MG63 (cell line): ENCODE measurements at regions not wholly inside any gene's neighbourhood (a gene's known extent, or its start where the extent isn't known, plus 50 kb on each side); places are given as distances from the start of the nearest gene placed in this dataset.
"Not testable (repeated sequence)": the region's sequence is repeated elsewhere in the genome, so short reads cannot be mapped to it uniquely, and the experiment has no call there.

Source experiments
- DNase-seq: peaks from one replicate; pipeline ENCODE4 v3.0.0-alpha.2; 2020
- H3K27me3 ChIP-seq: fragments of 250-450 bp; sonication (Bioruptor Pico); 2 replicates; pipeline ENCODE4 v1.5.1; 2020; ENCODE audit warnings: mild to moderate bottlenecking, moderate library complexity
- H3K36me3 ChIP-seq: fragments of 250-450 bp; sonication (Bioruptor Pico); 2 replicates; pipeline ENCODE4 v1.5.1; 2020; ENCODE audit warnings: mild to moderate bottlenecking, moderate library complexity
- H3K4me3 ChIP-seq: fragments of 250-450 bp; sonication (Bioruptor Pico); 2 replicates; pipeline ENCODE4 v1.5.1; 2020; ENCODE audit warnings: mild to moderate bottlenecking, moderate library complexity
- H3K9me3 ChIP-seq: fragments of 250-450 bp; sonication (Bioruptor Pico); 2 replicates; pipeline ENCODE4 v1.5.1; 2020; ENCODE audit warnings: mild to moderate bottlenecking, moderate library complexity

DNA sequence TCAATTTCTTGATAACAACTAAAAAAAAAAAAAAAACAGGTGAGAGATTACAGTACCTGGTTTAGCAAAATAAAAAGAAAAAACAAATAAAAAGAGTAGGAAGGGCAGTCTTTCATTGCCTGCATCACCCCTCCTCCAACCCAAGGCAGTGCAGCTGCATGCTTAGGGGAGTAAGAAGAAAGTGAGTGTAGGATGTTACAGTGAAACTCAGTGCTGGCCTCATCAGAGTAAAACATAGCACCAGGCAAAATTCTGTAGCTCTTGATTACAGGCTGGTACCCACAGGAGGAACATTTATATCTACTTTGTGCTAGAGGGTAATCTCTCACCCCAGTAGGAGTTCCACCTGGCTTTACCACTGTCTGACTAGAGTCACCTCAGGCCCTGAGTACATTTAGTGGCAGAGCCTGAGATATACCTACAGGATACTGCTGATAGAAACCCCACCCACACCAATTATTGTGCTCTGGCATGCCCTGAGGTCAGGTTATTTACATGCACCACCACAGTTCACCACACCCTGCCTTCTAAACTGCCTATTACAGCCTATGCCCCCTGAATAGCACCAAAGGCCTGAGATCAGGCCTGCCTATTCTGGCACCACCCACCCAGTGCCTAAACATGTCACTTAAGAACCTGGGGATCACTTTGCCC lies 241.6 kb downstream of the PAPSS1 start:
- H3K27me3 ChIP-seq: no peaks in the 10 kb centered on the region
- H3K36me3 ChIP-seq: no peaks in the 10 kb centered on the region
- no peak overlapping the region for H3K4me3 ChIP-seq
- DNase-seq: no peak
- no peaks in the 10 kb centered on the region for H3K9me3 ChIP-seq

DNA sequence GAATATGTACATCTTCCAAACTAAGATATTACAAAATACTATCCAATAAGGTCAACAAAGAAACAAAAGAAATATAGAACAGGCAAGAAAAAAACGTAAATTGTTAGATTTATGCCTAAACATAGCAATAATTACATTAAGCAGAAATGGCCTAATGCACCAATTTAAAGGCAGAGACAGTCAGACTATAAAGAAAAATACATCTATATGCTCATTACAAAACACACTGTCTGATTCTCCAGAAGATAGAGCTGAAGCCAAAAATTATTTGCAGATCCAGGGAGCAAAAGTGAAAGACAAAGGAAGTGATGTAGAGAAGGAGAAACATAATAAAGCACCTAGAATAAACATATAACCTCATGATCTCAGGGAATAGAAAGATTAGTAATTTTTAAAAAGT lies 246.9 kb downstream of the PAPSS1 start:
- DNase-seq: no peak
- H3K36me3 ChIP-seq: no peaks in the 10 kb centered on the region
- H3K27me3 ChIP-seq: no peaks in the 10 kb centered on the region
- no peaks in the 10 kb centered on the region for H3K9me3 ChIP-seq
- no peak overlapping the region for H3K4me3 ChIP-seq

DNA sequence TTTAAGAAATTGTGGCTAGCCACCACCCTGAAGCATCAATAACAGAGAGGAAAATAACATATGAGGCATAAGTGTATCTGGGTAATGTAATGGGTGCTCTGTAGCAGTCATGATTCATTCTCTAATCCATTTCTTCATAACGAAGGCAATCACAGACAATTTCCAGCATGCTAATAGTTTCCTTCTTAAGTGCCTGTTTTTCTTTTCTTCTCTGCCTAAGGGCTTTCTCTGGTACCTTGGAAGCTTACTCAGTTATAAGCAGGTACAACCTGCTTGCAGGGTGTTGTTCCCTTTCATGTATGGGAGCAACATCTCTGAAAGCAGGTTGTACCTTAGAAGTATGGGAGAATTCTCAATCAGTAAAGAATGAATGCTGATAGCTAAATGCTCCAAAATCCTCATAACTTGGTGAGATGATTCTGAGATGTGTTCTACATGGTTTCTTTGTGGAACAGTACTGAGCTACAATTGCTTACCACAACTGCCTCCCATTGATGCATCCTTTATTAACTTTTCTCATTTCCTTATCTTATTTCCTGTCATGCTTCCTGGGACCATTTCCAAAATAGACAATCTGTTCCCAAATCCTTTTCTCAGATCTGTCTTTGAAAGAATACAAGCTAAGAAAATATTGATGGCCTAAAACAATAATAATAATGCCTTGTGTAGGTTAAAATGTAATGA lies 247.6 kb downstream of the PAPSS1 start:
- no peaks in the 10 kb centered on the region for H3K9me3 ChIP-seq
- H3K27me3 ChIP-seq: no peaks in the 10 kb centered on the region
- no peak for DNase-seq
- no peak overlapping the region for H3K4me3 ChIP-seq
- no peaks in the 10 kb centered on the region for H3K36me3 ChIP-seq

DNA sequence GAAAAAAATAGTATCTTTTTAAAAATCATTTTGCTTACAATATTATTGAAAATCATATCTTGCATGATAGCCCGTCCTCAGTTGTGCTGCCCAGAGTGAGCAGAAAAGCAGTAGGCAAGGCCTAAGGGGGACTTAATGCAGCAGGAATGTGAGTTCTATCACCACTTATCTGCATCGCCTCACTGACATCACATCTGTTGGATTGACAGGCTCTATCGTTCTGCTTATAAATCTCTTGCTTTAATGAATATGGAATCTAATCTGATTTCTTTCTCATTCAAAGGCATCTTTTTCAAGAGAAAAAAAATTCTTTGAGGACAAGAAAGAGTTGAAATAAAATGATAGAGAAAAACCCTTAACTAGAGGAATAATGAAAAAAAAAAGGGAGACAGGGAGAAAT lies 249.9 kb downstream of the PAPSS1 start:
- Histone ChIP-seq H3K9me3 (no peaks in the 10 kb centered on the region), H3K36me3 (no peaks in the 10 kb centered on the region), H3K27me3 (no peaks in the 10 kb centered on the region), H3K4me3 (no peak overlapping the region)
- no peak for DNase-seq

DNA sequence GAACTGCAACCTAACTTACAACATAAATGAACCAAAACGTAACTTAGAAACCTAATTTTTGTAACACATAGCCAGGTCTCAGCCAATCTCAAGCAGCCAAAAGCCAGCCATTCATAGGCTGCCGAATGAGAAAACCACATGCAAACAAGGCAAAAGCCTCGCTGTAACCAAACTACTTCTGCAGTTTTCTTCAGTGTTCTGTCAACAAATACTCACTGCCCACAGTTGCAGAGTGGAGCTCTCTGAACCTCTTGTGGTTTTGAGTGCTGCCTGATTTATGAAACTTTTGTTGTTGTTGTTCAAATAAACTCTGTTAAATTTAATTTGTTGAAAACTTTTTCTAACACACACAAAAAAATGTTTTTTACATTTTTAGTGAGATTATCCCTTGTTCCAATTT lies 251.2 kb downstream of the PAPSS1 start:
- no peak for DNase-seq
- H3K9me3 ChIP-seq: no peaks in the 10 kb centered on the region

DNA sequence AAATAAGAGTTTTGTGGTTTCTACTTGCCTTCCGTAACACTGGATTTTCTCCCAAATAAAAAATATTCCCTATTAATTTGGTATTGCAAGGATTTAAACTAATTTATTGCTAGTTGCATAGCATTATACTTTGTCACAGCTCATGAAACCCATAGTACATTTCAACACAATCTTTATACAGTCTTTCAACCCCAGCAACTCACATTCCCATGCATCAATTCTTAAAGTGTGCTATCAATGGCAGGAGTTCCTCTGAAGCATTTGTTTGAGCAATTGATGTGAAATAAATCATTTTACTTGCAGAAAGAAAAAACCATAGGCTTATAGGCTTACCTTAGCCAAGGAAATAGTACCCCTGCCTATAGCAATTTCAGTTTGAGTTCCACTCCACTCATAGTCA lies 251.9 kb downstream of the PAPSS1 start:
- Histone ChIP-seq H3K36me3 (no peaks in the 10 kb centered on the region), H3K4me3 (no peak overlapping the region), H3K9me3 (no peaks in the 10 kb centered on the region), H3K27me3 (no peaks in the 10 kb centered on the region)
- DNase-seq: no peak

More for the DNA sequence above, 251.2 kb downstream of the PAPSS1 start:
- Histone ChIP-seq H3K36me3 (no peaks in the 10 kb centered on the region), H3K4me3 (no peak overlapping the region), H3K27me3 (no peaks in the 10 kb centered on the region)

DNA sequence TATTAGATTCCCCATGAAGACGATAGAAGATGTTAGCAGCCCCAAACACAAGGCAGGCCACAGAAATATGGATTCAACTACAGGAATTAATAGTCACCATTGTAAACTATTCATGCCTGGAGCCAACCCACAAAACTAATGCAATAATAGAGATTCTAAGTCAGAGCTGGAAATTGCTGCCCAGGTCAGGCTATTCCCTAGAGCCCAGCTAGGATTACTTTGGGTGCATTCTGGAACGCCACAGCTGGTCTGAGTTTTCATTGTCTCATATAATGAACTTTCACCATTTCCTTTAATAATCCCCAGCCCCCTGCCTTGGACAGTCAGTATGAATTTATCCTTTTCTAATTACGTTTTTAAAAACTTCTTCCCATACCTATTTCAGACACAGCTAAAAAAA lies 252.6 kb downstream of the PAPSS1 start:
- Histone ChIP-seq H3K36me3 (no peaks in the 10 kb centered on the region), H3K9me3 (no peaks in the 10 kb centered on the region), H3K27me3 (no peaks in the 10 kb centered on the region), H3K4me3 (no peak overlapping the region)
- no peak for DNase-seq

DNA sequence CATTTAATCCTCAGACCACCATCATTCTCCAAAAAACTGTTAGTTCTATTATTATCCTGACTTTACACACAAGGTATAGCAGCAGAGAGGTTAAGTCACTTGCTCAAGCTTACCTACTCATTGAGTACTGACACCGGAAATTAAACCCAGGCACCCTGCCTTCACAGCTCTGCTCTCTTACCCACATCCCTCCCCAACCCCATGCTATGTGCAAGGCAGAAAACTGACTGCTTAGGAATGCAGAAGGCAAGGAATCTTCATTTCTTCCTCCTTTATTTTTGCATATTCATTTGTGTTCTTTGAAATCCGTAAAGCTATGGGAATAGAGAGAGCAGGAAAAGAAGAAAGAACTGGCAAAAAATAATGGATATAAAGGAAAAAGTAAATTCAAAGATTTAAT lies 261.8 kb downstream of the PAPSS1 start:
- Histone ChIP-seq H3K27me3 (no peaks in the 10 kb centered on the region), H3K36me3 (no peaks in the 10 kb centered on the region), H3K9me3 (no peaks in the 10 kb centered on the region), H3K4me3 (no peak overlapping the region)
- DNase-seq: no peak

DNA sequence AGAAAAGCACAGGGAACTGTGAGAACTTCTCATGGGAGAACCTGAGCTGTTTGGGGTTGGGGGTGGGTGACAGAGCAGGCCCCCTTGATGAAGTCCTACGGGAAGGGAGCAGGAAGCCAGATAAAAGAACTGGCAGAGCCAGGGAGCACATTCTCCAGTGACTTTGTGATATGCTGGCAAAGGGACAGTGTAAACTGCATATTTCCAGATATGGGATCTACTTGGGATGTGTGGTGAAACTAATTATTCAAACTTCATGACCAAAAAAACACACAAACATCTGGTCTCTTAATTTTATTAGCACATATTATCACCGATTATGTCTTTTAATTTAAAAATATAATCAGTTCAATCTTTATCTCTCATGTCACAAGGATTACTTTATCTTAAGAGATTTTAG lies 266.0 kb downstream of the PAPSS1 start:
- no peaks in the 10 kb centered on the region for H3K27me3 ChIP-seq
- no peaks in the 10 kb centered on the region for H3K9me3 ChIP-seq
- no peak for DNase-seq
- H3K36me3 ChIP-seq: no peaks in the 10 kb centered on the region
- no peak overlapping the region for H3K4me3 ChIP-seq

DNA sequence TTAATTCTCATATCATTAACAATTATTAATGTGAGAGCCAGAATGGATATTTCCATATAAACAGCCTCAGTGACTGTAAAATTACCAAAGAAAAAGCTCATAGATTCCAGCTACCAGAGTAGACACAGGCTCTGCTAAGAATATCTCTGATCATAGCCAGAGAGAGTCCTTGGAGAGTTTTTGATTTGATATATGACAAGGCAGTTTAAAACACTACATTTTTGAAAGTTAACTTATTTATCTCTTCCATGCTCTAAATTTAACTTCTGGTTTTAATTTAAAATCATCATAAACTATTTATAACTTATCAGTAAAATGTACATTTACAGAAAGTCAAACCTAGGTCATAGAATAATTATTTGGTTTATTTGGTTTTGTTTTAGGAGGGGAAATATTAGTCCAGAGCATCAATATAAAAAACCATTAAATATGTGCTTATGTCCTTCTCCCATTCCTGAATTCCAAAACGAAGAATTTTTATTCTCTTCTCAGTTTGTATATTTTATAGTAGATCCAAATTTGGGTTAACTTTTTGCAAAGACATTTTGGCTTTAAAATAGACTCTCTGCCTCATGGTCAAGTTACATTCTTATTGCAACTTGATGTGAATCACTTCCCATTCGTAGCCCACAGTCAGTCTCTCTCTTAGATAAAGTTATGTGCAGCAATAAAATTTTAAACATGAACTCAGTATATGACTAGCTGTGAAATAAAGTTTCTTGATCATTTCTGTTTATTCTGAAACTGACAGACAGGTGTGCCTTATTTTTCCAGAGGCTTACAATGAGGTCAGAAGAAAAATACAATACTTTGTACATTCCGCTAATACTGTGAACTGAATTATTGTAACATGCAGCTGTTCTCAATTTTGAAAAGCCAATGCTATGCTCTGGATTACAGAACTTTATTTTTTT lies 267.1 kb downstream of the PAPSS1 start:
- Histone ChIP-seq H3K36me3 (no peaks in the 10 kb centered on the region), H3K9me3 (no peaks in the 10 kb centered on the region), H3K4me3 (no peak overlapping the region), H3K27me3 (no peaks in the 10 kb centered on the region)
- no peak for DNase-seq

DNA sequence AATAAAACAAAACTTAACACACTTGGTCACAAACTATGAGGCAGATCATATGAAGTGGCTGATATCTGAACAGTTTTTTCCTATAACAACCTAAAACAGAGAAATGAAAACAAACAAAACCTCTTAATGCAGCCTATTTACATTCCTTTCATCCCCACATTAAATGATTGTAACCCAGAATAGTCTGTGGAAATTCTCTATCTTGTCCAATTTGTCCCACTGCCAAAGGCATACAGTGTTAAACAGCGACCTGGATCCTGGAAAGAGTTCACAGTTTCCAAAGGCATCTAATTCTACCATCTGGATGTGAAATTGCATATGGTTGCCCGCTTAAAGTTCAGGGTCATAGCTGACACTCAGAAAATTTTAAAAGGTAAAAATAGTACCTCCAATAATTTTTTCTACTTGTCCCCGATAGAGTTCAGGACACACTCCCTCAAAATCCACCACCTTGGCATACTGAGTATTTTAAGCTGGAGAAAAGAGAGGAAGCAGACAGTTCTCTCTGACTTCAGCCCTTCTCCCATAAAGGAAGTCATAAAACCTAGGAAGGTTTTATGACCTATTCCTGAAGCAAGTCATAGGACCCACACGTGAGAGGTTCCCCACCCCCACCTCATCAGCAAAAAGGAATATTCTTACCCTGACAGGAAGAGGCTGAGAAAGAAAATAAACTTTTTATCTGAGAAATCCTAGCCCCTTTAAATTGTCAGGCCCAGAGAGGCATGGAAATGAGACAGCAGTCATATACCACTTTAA lies 270.2 kb downstream of the PAPSS1 start:
- no peak for DNase-seq

DNA sequence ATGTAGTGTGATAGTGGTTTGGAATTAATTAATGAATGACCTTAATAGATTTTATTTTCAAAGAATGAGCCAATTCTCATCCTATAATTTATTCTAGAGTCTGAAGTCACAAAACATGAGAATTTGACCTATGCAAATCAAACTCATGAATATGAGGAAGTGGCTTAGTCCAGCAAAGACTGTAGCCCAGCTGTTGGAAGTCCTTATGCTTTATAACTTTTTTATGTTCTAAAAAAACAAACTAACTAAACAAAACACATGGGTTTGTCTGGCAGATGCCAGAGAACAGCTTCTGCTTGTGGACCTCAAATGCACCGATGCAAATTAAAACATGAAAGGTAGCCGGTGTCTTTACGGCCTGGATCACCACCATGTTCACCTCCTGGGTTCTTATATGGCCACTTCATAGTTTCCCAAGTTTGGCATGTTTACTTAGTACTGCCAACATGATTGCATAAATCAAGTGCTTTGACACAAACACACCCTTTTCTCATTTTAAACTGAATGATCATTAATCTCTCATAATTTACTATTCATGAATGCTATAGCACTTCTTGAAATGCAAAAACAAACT lies 277.4 kb downstream of the PAPSS1 start:
- Histone ChIP-seq H3K36me3 (no peaks in the 10 kb centered on the region), H3K9me3 (no peaks in the 10 kb centered on the region), H3K27me3 (no peaks in the 10 kb centered on the region), H3K4me3 (no peak overlapping the region)
- DNase-seq: no peak

More for the DNA sequence above, 270.2 kb downstream of the PAPSS1 start:
- H3K9me3 ChIP-seq: no peaks in the 10 kb centered on the region
- H3K4me3 ChIP-seq: no peak overlapping the region
- H3K36me3 ChIP-seq: no peaks in the 10 kb centered on the region
- no peaks in the 10 kb centered on the region for H3K27me3 ChIP-seq

DNA sequence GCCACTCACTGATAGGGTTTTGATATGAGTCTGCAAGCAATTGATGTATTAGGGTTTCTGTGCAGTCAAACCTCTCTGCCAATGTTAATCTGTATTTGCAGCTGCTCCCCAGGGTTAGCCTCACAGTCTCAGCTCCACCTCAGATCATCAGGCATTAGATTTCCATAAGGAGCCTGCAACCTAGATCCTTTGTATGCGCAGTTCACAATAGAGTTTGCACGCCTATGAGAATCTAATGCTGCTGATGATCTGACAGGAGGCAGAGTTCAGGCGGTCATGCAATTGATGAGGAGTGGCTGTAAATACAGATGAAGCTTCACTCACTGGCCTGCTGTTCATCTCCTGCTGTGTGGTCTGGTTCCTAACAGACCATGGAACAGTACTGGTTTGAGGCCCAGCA lies 280.6 kb downstream of the PAPSS1 start:
- no peak overlapping the region for H3K4me3 ChIP-seq
- DNase-seq: no peak
- no peaks in the 10 kb centered on the region for H3K27me3 ChIP-seq
- H3K9me3 ChIP-seq: no peaks in the 10 kb centered on the region
- no peaks in the 10 kb centered on the region for H3K36me3 ChIP-seq

DNA sequence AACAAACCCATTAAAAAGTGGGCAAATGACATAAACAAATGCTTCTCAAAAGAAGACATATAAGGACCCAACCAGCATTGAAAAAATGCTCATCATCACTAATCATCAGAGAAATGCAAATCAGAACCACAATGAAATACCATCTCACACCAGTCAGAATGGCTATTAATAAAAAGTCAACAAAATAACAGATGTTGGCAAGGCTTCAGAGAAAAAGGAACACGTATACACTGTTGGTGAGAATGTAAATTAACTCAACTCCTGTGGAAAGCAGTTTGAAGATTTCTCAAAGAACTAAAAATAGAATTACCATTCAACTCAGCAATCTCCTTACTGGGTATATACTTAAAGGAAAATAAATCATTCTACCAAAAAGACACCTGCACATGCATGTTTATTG lies 283.6 kb downstream of the PAPSS1 start:
- H3K9me3 ChIP-seq, H3K36me3 ChIP-seq, H3K4me3 ChIP-seq, DNase-seq, H3K27me3 ChIP-seq: not testable (repeated sequence)

DNA sequence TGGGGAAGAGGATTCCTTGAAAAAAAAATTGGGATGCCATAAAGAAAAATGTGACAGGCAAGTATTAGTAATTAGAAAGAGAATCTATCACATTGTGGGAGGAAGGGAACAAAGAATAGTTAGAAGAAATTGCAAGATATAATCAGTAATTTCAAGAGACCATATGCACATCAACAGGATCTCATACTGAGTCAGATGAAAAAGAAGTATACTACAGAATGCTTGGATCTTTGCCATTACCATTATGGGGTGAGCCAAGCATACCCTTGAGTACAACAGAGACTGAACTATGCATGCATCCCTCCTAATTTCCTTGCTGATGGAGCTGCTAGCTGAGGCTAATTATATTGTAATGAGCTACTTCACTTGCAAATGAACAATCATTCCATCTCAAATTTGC lies 287.6 kb downstream of the PAPSS1 start:
- Histone ChIP-seq H3K4me3 (no peak overlapping the region), H3K36me3 (no peaks in the 10 kb centered on the region), H3K9me3 (no peaks in the 10 kb centered on the region), H3K27me3 (no peaks in the 10 kb centered on the region)
- no peak for DNase-seq

DNA sequence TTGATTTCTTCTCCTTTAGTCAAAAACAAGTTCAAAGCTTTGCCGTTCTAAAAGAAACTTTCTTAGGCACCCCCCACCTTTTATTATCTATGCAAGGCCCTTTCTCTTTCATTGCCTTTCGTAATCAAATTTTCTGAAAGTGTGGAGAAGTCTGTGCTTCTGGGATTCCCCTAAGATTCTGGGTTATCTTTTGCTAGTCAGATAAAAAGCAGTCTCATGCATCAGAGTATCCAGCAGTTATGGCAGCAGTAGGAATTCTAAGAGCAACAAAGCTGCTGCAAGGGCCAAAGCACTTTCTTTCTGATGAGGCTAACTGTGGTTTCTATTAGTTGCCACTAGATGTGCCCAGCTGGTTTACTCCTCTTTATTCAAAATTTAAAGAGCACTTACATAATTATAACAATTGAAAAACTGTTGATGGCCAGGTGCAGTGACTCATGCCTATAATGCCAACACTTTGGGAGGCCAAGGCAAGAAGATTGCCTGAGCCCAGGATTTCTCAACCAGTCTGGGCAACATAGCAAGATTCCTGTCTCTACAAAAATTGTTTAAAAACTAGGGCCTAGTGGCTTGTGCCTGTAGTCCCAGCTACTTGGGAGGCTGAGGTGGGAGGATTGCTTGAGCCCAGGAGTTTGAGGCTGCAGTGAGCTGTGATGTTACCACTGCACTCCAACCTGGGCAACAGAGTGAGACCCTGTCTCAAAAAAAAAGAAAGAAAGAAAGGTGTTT lies 296.2 kb downstream of the PAPSS1 start:
- Histone ChIP-seq H3K27me3 (no peaks in the 10 kb centered on the region), H3K4me3 (no peak overlapping the region), H3K9me3 (no peaks in the 10 kb centered on the region), H3K36me3 (no peaks in the 10 kb centered on the region)
- no peak for DNase-seq
